ENCODE measurements at regions not wholly inside any gene's neighbourhood (a gene's known extent, or its start where the extent isn't known, plus 50 kb on each side); places are given as distances from the start of the nearest gene placed in this dataset.

DNA sequence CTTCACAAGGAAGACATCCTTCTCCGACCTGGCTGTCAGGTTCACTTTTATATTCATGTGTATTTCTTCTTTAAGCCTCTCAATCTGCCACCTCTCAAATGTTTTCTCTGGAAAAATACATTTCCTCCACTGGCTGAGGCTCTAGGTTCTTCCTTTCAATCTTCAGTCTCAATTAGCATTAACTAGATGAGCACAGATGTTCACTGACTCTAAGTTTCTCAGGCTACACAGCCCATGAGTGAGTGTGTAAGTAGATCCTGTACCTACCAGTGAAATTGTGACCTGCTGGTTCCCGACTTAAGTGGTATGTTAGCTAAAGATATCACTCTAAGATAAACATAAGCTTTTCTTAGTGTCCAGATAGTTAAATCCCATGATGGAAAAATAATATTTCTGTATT, 206.9 kb downstream of the ADAMTS15 start:
- no peaks in the 10 kb centered on the region for H3K9me3 ChIP-seq (ENCODE audit: control insufficient read depth in 3 of 3, low read length in 3 of 3)
- peaks cover 17 to 25% (median 19%) of the 10 kb centered on the region in 3 donors for H3K4me1 ChIP-seq (ENCODE audit: control insufficient read depth in 3 of 3, insufficient read depth in 3 of 3, low read length in 3 of 3)
- H3K27me3 ChIP-seq (ENCODE audit: control insufficient read depth in 3 of 3, insufficient read depth in 3 of 3, low read length in 3 of 3), result no peaks in the 10 kb centered on the region
- no peak overlapping the region for H3K4me3 ChIP-seq (ENCODE audit: low read length in 3 of 3)
- no peak overlapping the region for H3K27ac ChIP-seq (ENCODE audit: low read depth, low read length)
- no peaks in the 10 kb centered on the region for H3K36me3 ChIP-seq (ENCODE audit: control insufficient read depth in 3 of 3, insufficient read depth in 3 of 3, low read length in 3 of 3)
- no peak overlapping the region for H3K9ac ChIP-seq (ENCODE audit: low read depth in 1 of 3, low read length in 3 of 3)

DNA sequence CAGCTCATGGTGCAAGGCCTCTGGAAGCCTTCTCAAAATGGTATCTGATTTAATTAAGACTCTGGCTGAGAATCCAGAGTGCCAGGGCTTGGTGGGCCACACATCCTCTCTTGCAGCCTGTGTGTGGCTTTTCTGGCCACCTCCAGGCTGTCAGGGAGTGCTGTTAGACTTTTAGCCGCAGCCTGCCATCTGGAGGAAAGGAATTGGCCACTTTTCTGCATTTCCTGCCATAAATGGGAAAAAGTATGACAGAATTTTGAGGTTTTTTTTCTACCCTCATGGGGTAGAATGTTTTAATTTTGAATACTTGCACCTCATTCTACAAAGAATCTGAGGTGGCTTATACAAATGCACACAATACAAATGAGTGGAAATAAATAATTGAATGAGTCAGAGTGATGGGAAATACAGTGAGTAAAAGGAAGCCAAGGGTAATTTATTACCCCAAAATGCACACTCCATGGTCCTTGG, 218.4 kb downstream of the ADAMTS15 start:
- Histone ChIP-seq H3K4me1 (ENCODE audit: control insufficient read depth in 3 of 3, insufficient read depth in 3 of 3, low read length in 3 of 3) (peaks cover 6 to 11% (median 11%) of the 10 kb centered on the region in 3 donors), H3K4me3 (ENCODE audit: low read length in 3 of 3) (no peak overlapping the region), H3K27ac (ENCODE audit: low read depth, low read length) (no peak overlapping the region), H3K9ac (ENCODE audit: low read depth in 1 of 3, low read length in 3 of 3) (no peak overlapping the region), H3K36me3 (ENCODE audit: control insufficient read depth in 3 of 3, insufficient read depth in 3 of 3, low read length in 3 of 3) (no peaks in the 10 kb centered on the region), H3K9me3 (ENCODE audit: control insufficient read depth in 3 of 3, low read length in 3 of 3) (no peaks in the 10 kb centered on the region), H3K27me3 (ENCODE audit: control insufficient read depth in 3 of 3, insufficient read depth in 3 of 3, low read length in 3 of 3) (no peaks in the 10 kb centered on the region)

DNA sequence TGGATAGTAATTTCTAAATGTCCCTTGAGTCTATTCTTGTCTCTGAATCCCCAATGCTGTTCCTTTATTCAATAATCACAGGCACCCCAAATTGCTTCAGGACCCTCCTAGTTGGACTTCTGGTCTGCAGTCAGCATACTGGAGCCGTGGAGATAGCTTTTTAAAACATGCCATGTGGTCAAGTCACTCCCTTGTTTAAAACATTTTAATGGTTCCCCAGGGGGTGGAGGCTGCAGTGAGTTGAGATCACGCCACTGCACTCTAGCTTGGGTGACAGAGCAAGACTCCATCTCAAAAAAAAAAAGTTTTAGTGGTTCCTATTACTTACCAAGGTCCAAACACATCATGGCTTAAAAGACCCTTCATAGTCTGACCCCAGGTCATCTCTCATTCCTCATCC, 220.3 kb downstream of the ADAMTS15 start:
- peaks cover 19 to 29% (median 29%) of the 10 kb centered on the region in 3 donors for H3K4me1 ChIP-seq (ENCODE audit: control insufficient read depth in 3 of 3, insufficient read depth in 3 of 3, low read length in 3 of 3)
- no peaks in the 10 kb centered on the region for H3K27me3 ChIP-seq (ENCODE audit: control insufficient read depth in 3 of 3, insufficient read depth in 3 of 3, low read length in 3 of 3)
- no peaks in the 10 kb centered on the region for H3K9me3 ChIP-seq (ENCODE audit: control insufficient read depth in 3 of 3, low read length in 3 of 3)
- H3K4me3 ChIP-seq (ENCODE audit: low read length in 3 of 3), result no peak overlapping the region
- no peak overlapping the region for H3K27ac ChIP-seq (ENCODE audit: low read depth, low read length)
- H3K9ac ChIP-seq (ENCODE audit: low read depth in 1 of 3, low read length in 3 of 3), result no peak overlapping the region
- H3K36me3 ChIP-seq (ENCODE audit: control insufficient read depth in 3 of 3, insufficient read depth in 3 of 3, low read length in 3 of 3), result no peaks in the 10 kb centered on the region

DNA sequence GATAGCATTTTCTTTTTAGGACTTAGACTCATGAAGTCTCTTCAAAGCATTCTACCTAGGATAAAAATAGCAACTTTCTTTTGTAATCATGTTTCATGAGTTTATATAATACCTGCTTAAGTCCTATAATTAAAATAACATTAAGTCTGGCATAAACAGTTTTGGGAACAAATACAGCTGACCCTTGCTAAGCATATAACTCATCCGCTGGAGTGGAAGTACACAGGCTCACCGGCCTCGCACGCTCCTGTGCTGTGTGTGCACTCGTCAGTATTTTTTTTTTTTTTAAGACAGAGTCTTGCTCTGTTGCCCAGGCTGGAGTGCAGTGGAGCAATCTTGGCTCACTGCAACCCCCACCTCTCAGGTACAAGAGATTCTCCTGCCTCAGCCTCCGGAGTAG, 221.8 kb downstream of the ADAMTS15 start:
- Histone ChIP-seq H3K9me3 (ENCODE audit: control insufficient read depth in 3 of 3, low read length in 3 of 3) (no peaks in the 10 kb centered on the region), H3K27ac (ENCODE audit: low read depth, low read length) (no peak overlapping the region), H3K36me3 (ENCODE audit: control insufficient read depth in 3 of 3, insufficient read depth in 3 of 3, low read length in 3 of 3) (no peaks in the 10 kb centered on the region), H3K4me3 (ENCODE audit: low read length in 3 of 3) (no peak overlapping the region), H3K27me3 (ENCODE audit: control insufficient read depth in 3 of 3, insufficient read depth in 3 of 3, low read length in 3 of 3) (no peaks in the 10 kb centered on the region), H3K4me1 (ENCODE audit: control insufficient read depth in 3 of 3, insufficient read depth in 3 of 3, low read length in 3 of 3) (peaks cover 20 to 38% (median 32%) of the 10 kb centered on the region in 3 donors), H3K9ac (ENCODE audit: low read depth in 1 of 3, low read length in 3 of 3) (no peak overlapping the region)

DNA sequence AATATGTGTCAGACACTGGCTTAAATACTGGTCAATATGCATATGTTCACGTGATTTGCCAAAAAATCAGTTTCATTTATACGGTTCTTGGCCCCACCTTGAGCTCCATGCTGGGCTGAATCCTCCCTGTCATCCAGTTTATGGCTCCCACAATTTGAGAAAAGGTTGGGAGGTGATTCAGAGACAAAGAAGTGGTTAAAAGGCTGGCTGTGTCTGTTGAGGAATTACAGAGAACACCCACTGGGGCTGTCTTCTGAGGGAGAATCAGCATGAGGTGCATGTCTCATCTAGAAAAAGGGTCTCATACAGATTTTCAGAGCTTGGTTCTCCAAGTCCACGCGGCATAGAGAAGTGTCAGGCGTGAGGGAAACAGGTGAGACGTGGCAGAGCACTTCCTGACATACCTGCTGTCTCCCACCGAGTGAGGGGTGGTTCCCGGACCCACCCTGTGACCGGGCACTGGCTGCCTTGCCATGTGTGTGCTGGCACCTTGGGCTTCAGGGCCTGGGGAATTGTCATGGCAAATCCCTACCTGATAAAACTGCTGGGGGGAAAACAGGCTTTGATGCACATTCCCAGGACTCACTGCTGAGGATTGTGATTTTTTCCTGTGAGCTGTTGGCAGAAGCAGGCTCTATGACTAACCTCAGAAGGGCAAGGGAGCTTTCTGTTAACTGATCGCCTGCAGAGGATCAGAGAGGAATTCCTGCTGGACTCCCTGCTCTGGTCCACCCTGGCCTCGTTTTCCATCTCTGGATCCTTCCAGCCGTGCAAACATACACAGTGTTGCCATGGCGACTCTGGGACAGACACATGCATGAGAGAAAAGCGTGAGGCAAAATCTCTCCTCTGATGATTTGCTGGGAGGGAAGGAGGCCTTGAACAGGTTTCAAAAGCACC, 223.6 kb downstream of the ADAMTS15 start:
- Histone ChIP-seq H3K4me1 (ENCODE audit: control insufficient read depth in 3 of 3, insufficient read depth in 3 of 3, low read length in 3 of 3) (peaks cover 34 to 55% (median 50%) of the 10 kb centered on the region in 3 donors), H3K9ac (ENCODE audit: low read depth in 1 of 3, low read length in 3 of 3) (peak overlapping the region in 2 of 3 donors; percentile 14 to 70), H3K36me3 (ENCODE audit: control insufficient read depth in 3 of 3, insufficient read depth in 3 of 3, low read length in 3 of 3) (no peaks in the 10 kb centered on the region), H3K27ac (ENCODE audit: low read depth, low read length) (no peak overlapping the region), H3K4me3 (ENCODE audit: low read length in 3 of 3) (no peak overlapping the region), H3K27me3 (ENCODE audit: control insufficient read depth in 3 of 3, insufficient read depth in 3 of 3, low read length in 3 of 3) (no peaks in the 10 kb centered on the region), H3K9me3 (ENCODE audit: control insufficient read depth in 3 of 3, low read length in 3 of 3) (no peaks in the 10 kb centered on the region)

DNA sequence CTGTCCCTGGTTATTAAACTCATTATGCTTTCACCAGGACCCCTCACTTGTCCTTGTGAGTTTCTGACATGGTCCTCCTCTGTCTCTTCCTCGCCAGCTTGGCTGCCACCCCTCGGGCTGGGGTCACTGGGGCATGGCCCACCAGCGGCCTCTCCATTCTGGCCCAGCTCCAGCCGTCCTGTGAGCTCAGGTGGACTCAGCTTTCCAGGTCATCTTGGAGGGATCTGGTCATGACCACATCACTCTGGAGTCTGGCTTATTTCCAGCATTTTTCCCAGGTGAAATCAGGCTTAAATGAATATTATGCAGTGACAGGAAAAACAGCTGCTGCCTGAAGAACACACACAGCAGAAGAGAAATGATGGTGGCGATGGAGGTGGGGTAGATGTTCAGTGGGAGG, 224.5 kb downstream of the ADAMTS15 start:
- Histone ChIP-seq H3K4me1 (ENCODE audit: control insufficient read depth in 3 of 3, insufficient read depth in 3 of 3, low read length in 3 of 3) (peaks cover 37 to 62% (median 56%) of the 10 kb centered on the region in 3 donors), H3K9ac (ENCODE audit: low read depth in 1 of 3, low read length in 3 of 3) (peak overlapping the region in 1 of 3 donors; percentile 70), H3K27ac (ENCODE audit: low read depth, low read length) (peak overlapping the region; percentile 5), H3K9me3 (ENCODE audit: control insufficient read depth in 3 of 3, low read length in 3 of 3) (no peaks in the 10 kb centered on the region), H3K36me3 (ENCODE audit: control insufficient read depth in 3 of 3, insufficient read depth in 3 of 3, low read length in 3 of 3) (no peaks in the 10 kb centered on the region), H3K27me3 (ENCODE audit: control insufficient read depth in 3 of 3, insufficient read depth in 3 of 3, low read length in 3 of 3) (no peaks in the 10 kb centered on the region), H3K4me3 (ENCODE audit: low read length in 3 of 3) (no peak overlapping the region)

DNA sequence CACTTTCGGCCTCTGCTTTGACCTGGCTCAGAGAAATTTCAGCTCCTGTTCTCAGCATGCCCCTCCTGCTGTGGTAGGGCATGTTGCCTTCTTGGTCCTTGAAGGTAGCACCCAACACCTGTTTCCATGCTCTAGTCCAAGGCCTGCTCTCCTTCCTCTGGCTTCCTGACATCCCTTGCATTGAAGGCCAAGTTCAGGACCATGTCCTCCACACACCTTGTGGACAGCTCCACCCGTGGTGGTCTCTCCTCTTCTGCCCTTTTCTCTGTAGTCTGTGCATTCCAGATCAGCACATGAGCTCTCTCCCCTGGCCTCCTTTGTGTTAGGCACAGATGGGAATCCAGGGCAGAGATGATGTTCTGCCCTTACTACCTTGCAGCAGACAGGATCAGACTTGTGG, 225.3 kb downstream of the ADAMTS15 start:
- no peak overlapping the region for H3K4me3 ChIP-seq (ENCODE audit: low read length in 3 of 3)
- H3K9me3 ChIP-seq (ENCODE audit: control insufficient read depth in 3 of 3, low read length in 3 of 3), result no peaks in the 10 kb centered on the region
- H3K27ac ChIP-seq (ENCODE audit: low read depth, low read length), result no peak overlapping the region

DNA sequence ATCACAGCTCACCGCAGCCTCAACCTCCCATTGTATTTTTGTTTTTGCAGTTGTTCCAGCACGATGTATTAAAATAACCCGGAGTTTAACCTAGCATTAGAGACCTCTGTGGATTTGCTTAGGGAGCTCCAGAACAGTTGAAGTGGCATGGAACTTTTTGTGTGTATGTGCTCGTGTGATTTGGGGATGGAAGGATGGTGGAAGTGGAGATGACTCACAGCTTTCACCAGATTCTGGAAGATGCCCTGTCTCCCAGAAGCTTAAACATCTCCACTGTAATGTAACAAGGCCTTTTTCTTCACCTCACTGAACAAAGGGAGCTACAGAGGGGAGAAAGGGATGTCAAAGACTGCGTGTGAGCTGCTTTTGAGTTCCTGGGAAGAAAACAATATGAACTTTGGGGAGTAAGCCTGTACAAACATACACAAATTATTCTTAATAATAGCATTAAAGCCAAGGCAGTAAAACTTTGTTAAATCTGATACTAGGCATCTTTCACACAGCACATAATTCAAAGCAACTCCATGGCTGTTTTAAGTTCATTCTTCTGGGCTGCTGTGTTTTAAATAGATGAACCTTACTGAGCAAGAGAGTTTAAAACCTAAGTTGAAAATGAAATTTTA, 226.4 kb downstream of the ADAMTS15 start:
- Histone ChIP-seq H3K4me1 (ENCODE audit: control insufficient read depth in 3 of 3, insufficient read depth in 3 of 3, low read length in 3 of 3) (peaks cover 37 to 65% (median 56%) of the 10 kb centered on the region in 3 donors), H3K27me3 (ENCODE audit: control insufficient read depth in 3 of 3, insufficient read depth in 3 of 3, low read length in 3 of 3) (no peaks in the 10 kb centered on the region), H3K9ac (ENCODE audit: low read depth in 1 of 3, low read length in 3 of 3) (no peak overlapping the region), H3K4me3 (ENCODE audit: low read length in 3 of 3) (no peak overlapping the region), H3K27ac (ENCODE audit: low read depth, low read length) (peak overlapping the region; percentile 61), H3K9me3 (ENCODE audit: control insufficient read depth in 3 of 3, low read length in 3 of 3) (peaks cover 0 to 4% (median 1%) of the 10 kb centered on the region in 3 donors), H3K36me3 (ENCODE audit: control insufficient read depth in 3 of 3, insufficient read depth in 3 of 3, low read length in 3 of 3) (no peaks in the 10 kb centered on the region)

More for the DNA sequence above, 225.3 kb downstream of the ADAMTS15 start:
- H3K36me3 ChIP-seq (ENCODE audit: control insufficient read depth in 3 of 3, insufficient read depth in 3 of 3, low read length in 3 of 3), result no peaks in the 10 kb centered on the region
- H3K4me1 ChIP-seq (ENCODE audit: control insufficient read depth in 3 of 3, insufficient read depth in 3 of 3, low read length in 3 of 3), result peaks cover 37 to 65% (median 56%) of the 10 kb centered on the region in 3 donors
- H3K27me3 ChIP-seq (ENCODE audit: control insufficient read depth in 3 of 3, insufficient read depth in 3 of 3, low read length in 3 of 3), result no peaks in the 10 kb centered on the region
- no peak overlapping the region for H3K9ac ChIP-seq (ENCODE audit: low read depth in 1 of 3, low read length in 3 of 3)

DNA sequence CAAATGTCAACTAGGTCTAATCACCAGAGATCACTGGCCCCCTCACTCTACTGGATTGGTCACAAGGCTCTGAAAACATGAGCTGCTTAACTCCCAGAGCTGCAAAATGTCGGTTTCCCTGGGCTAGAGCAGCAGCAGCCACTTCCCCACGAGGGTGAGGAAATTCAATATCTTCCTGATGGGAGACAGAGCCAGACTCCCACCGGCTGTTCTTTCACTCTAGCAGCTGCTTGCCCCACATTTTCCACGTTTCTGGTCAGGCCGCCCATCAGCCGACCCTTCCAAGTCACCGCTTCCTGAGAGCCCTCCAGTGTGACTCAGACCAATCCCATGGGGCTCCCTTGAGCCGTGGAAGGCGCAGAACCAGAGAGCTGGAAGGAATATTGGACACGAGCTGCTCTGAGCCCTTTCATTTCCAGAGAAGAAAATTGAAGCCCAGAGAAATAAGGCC, 227.0 kb downstream of the ADAMTS15 start:
- peak overlapping the region in 2 of 3 donors; percentile 24 to 52 for H3K4me3 ChIP-seq (ENCODE audit: low read length in 3 of 3)
- peak overlapping the region in 2 of 3 donors; percentile 16 to 54 for H3K9ac ChIP-seq (ENCODE audit: low read depth in 1 of 3, low read length in 3 of 3)
- peaks cover 37 to 65% (median 54%) of the 10 kb centered on the region in 3 donors for H3K4me1 ChIP-seq (ENCODE audit: control insufficient read depth in 3 of 3, insufficient read depth in 3 of 3, low read length in 3 of 3)
- peaks cover 0 to 4% (median 1%) of the 10 kb centered on the region in 3 donors for H3K9me3 ChIP-seq (ENCODE audit: control insufficient read depth in 3 of 3, low read length in 3 of 3)
- H3K27me3 ChIP-seq (ENCODE audit: control insufficient read depth in 3 of 3, insufficient read depth in 3 of 3, low read length in 3 of 3), result no peaks in the 10 kb centered on the region
- peak overlapping the region; percentile 61 for H3K27ac ChIP-seq (ENCODE audit: low read depth, low read length)
- H3K36me3 ChIP-seq (ENCODE audit: control insufficient read depth in 3 of 3, insufficient read depth in 3 of 3, low read length in 3 of 3), result no peaks in the 10 kb centered on the region

DNA sequence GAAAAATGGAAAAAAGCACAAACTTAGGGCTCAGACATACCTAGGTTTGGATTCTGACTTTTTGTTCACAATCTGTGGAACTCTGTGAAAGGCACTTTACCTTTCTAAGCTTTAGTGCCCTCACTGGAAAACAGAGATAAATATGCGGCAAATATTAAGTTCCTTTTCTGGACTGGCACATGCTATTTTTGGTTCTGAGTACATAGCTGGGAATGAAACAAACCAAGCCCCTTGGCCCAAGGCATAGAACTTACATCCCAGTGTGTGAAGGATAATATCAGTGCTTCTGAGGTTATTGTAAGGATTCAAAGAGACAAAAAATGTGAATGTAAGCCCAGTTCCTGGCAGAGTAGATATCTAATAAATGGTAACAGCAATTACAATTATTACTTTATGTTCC, 227.5 kb downstream of the ADAMTS15 start:
- peak overlapping the region in 2 of 3 donors; percentile 16 to 48 for H3K9ac ChIP-seq (ENCODE audit: low read depth in 1 of 3, low read length in 3 of 3)
- peaks cover 0 to 4% (median 1%) of the 10 kb centered on the region in 3 donors for H3K9me3 ChIP-seq (ENCODE audit: control insufficient read depth in 3 of 3, low read length in 3 of 3)
- peak overlapping the region; percentile 61 for H3K27ac ChIP-seq (ENCODE audit: low read depth, low read length)
- peak overlapping the region in 1 of 3 donors; percentile 24 for H3K4me3 ChIP-seq (ENCODE audit: low read length in 3 of 3)
- H3K36me3 ChIP-seq (ENCODE audit: control insufficient read depth in 3 of 3, insufficient read depth in 3 of 3, low read length in 3 of 3), result no peaks in the 10 kb centered on the region
- H3K27me3 ChIP-seq (ENCODE audit: control insufficient read depth in 3 of 3, insufficient read depth in 3 of 3, low read length in 3 of 3), result no peaks in the 10 kb centered on the region
- H3K4me1 ChIP-seq (ENCODE audit: control insufficient read depth in 3 of 3, insufficient read depth in 3 of 3, low read length in 3 of 3), result peaks cover 37 to 62% (median 52%) of the 10 kb centered on the region in 3 donors

Measured in skeletal muscle tissue (tissue), 3 donors.